ENCODE measurements at regions not wholly inside any gene's neighbourhood (a gene's known extent, or its start where the extent isn't known, plus 50 kb on each side); places are given as distances from the start of the nearest gene placed in this dataset.

- Histone ChIP-seq H3K79me2 (ENCODE audit: insufficient read depth, low read length) (no peaks in the 10 kb centered on the region), H3K9me3 (ENCODE audit: low read length) (no peaks in the 10 kb centered on the region), H3K27ac (ENCODE audit: extremely low read length, insufficient read depth, low read length) (no peak overlapping the region), H4K20me1 (ENCODE audit: insufficient read depth, low read length) (no peaks in the 10 kb centered on the region), H2AFZ (ENCODE audit: low read length) (no peak overlapping the region), H3K9ac (ENCODE audit: insufficient read depth, low read depth, low read length) (no peak overlapping the region), H3K27me3 (ENCODE audit: control insufficient read depth in 1 of 2, insufficient read depth in 2 of 2, low read length in 2 of 2) (no peaks in the 10 kb centered on the region), H3K4me1 (ENCODE audit: insufficient read depth, low read length) (no peaks in the 10 kb centered on the region), H3K4me3 (replicated peaks in 1 of 3; ENCODE audit: insufficient read depth in 1 of 3, low read depth in 2 of 3, low read length in 3 of 3) (no peak overlapping the region), H3K4me2 (ENCODE audit: low read depth, low read length) (no peak overlapping the region), H3K36me3 (replicated peaks in 1 of 2; ENCODE audit: control insufficient read depth in 1 of 2, insufficient read depth in 2 of 2, low read length in 2 of 2) (no peaks in the 10 kb centered on the region)
- WGBS (ENCODE audit: low lambda C conversion rate): no CpG with 5 or more reads among the region's 2 CpGs
- FAIRE-seq (no peak), ATAC-seq (no peak), DNase-seq (ENCODE audit: low spot score) (no peak)
- ChIA-PET POLR2A (no interaction called here), CTCF (ENCODE audit: low intra/inter-chr PET ratio, low total read pairs) (no interaction called here)
- in situ Hi-C loops (cut with HindIII; ENCODE audit: extremely low pct_ligation_motif_present, low pct_unique_long_range_greater_than_20kb) (no loop called here), intact Hi-C loops (cut with micrococcal nuclease; ENCODE audit: unreplicated experiment) (no loop called here)
- BruUV-seq (replicated peaks): no TSS peak
- TF ChIP-seq KDM5A (IDR thresholded peaks at IDR 0.05; ENCODE audit: borderline replicate concordance, low read length): no peak
- TF ChIP-seq STAT6 (CRISPR knock-in tag; IDR thresholded peaks at IDR 0.05; ENCODE audit: borderline replicate concordance): no peak
- TF ChIP-seq ZNF629 (CRISPR knock-in tag; conservative IDR thresholded peaks at IDR 0.05): no peak
- TF ChIP-seq WIZ (CRISPR knock-in tag; IDR thresholded peaks at IDR 0.05): no peak
- no peak for TF ChIP-seq ZFY (CRISPR knock-in tag; IDR thresholded peaks at IDR 0.05)
- no peak for TF ChIP-seq ZUFSP (CRISPR knock-in tag; IDR thresholded peaks at IDR 0.05; ENCODE audit: borderline replicate concordance)
- TF ChIP-seq ZNF761 (CRISPR knock-in tag; conservative IDR thresholded peaks at IDR 0.05): no peak
- no peak for TF ChIP-seq ZSCAN12 (CRISPR knock-in tag; IDR thresholded peaks at IDR 0.05)
- no peak for TF ChIP-seq NKX3-1 (CRISPR knock-in tag; IDR thresholded peaks at IDR 0.05)
- no peak for TF ChIP-seq KIAA2018 (CRISPR knock-in tag; IDR thresholded peaks at IDR 0.05; ENCODE audit: borderline replicate concordance)
- no peak for TF ChIP-seq MEIS1 (CRISPR knock-in tag; IDR thresholded peaks at IDR 0.05; ENCODE audit: borderline replicate concordance)
- TF ChIP-seq ZNF431 (CRISPR knock-in tag; IDR thresholded peaks at IDR 0.05; ENCODE audit: borderline replicate concordance, low read depth): no peak
Observed at GRCh38 chrX:40395102-40395501, 185.7 kb upstream of the ATP6AP2 start.

Measured in HepG2 (cell line).